Motor neuron (in vitro differentiated cells): ENCODE measurements at regions not wholly inside any gene's neighbourhood (a gene's known extent, or its start where the extent isn't known, plus 50 kb on each side); places are given as distances from the start of the nearest gene placed in this dataset.

Experiments
- ATAC-seq, 8 experiments: fragments of 200-7000 bp; cut with Tn5 transposase; replicated peaks in 6 of 8; 2 replicates each; pipeline ENCODE4 v1.8.0; 2021; ENCODE audit warnings: mild to moderate bottlenecking in 8 of 8, moderate library complexity in 8 of 8
- H3K27ac ChIP-seq, 2 donors: fragments of 250-450 bp; sonication (Bioruptor Pico); 2 replicates each; pipeline ENCODE4 v1.9.0; 2021; ENCODE audit warnings: antibody characterized with exemption in 2 of 2, mild to moderate bottlenecking in 2 of 2, moderate library complexity in 1 of 2
- H3K4me1 ChIP-seq, 2 donors: fragments of 250-450 bp; sonication (Bioruptor Pico); replicated peaks in 1 of 2; 2 replicates each; pipeline ENCODE4 v1.6.1; 2021; ENCODE audit warnings: antibody characterized with exemption in 2 of 2, mild to moderate bottlenecking in 2 of 2, moderate library complexity in 1 of 2
- H3K4me3 ChIP-seq, 5 donors: fragments of 250-450 bp; sonication (Bioruptor Pico); 2 replicates each; pipeline ENCODE4 v1.9.0; 2021; ENCODE audit warnings: antibody characterized with exemption in 5 of 5, mild to moderate bottlenecking in 5 of 5, moderate library complexity in 4 of 5
- WGBS, 10 experiments: fragments of 450-650 bp; shearing (Covaris generic); methylation state at CpG; one replicate each; pipeline ENCODE4 v1.0.0; 2022; 5-methylcytosine and 5-hydroxymethylcytosine counted together
- in situ Hi-C, 9 experiments: fragments of 400-800 bp; cut with MboI; loops; one replicate each; pipeline ENCODE4 v1.15.0; 2021; ENCODE audit warnings: low sequenced_read_pairs in 9 of 9, low pct_unique_long_range_greater_than_20kb in 2 of 9; ENCODE audit not compliant: unreplicated experiment in 9 of 9

- H3K4me3 ChIP-seq, result no peak overlapping the region
- 39 to 100% (median 87%) methylated on average over 1 to 2 of the region's 2 CpGs; no CpG with 5 or more reads in 2 of the 10 experiments for WGBS, 10 experiments
- no peak overlapping the region for H3K27ac ChIP-seq
- H3K4me1 ChIP-seq, result no peaks in the 10 kb centered on the region
- no peak for ATAC-seq
- in situ Hi-C loops, result loop anchor here in 1 of 9 experiments (25.0 kb wide), 1 partner anchor 165 kb away; no protein-coding TSS in a partner anchor
Observed at GRCh38 chr1:61627365-61627764, 97.6 kb downstream of the TM2D1 start.

- Histone ChIP-seq H3K4me1 (no peaks in the 10 kb centered on the region), H3K27ac (no peak overlapping the region), H3K4me3 (no peak overlapping the region)
- 50 to 100% (median 88%) methylated on average over 1 to 2 of the region's 2 CpGs; no CpG with 5 or more reads in 2 of the 10 experiments for WGBS, 10 experiments
- no peak for ATAC-seq
- in situ Hi-C loops, result loop anchor here in 1 of 9 experiments (25.0 kb wide), 1 partner anchor 165 kb away; no protein-coding TSS in a partner anchor
Observed at GRCh38 chr1:61626816-61627215, 98.1 kb downstream of the TM2D1 start.

- H3K27ac ChIP-seq, result no peak overlapping the region
- ATAC-seq, result no peak
- WGBS, 10 experiments, result 80 to 100% (median 89%) methylated on average over 1 to 2 of the region's 2 CpGs; no CpG with 5 or more reads in 3 of the 10 experiments
- H3K4me3 ChIP-seq, result no peak overlapping the region
- no peaks in the 10 kb centered on the region for H3K4me1 ChIP-seq
- in situ Hi-C loops, result no loop called here
Observed at GRCh38 chr1:61623852-61624251, 101.1 kb downstream of the TM2D1 start.

GRCh38 chr1:61620536-61620935 is 104.4 kb downstream of the TM2D1 start:
- ATAC-seq, result no peak
- no peak overlapping the region for H3K27ac ChIP-seq
- WGBS, 10 experiments, result 28 to 100% (median 89%) methylated on average over 1 to 5 of the region's 5 CpGs; no CpG with 5 or more reads in 1 of the 10 experiments

GRCh38 chr1:61618755-61619154 is 106.2 kb downstream of the TM2D1 start:
- WGBS, 10 experiments, result 81 to 100% (median 90%) methylated on average over 2 to 7 of the region's 7 CpGs
- Histone ChIP-seq H3K4me3 (no peak overlapping the region), H3K4me1 (no peaks in the 10 kb centered on the region), H3K27ac (no peak overlapping the region)
- no peak for ATAC-seq
- in situ Hi-C loops, result no loop called here

More at GRCh38 chr1:61620536-61620935, 104.4 kb downstream of the TM2D1 start:
- in situ Hi-C loops, result no loop called here
- Histone ChIP-seq H3K4me3 (no peak overlapping the region), H3K4me1 (no peaks in the 10 kb centered on the region)

- WGBS, 10 experiments, result 28 to 100% (median 86%) methylated on average over 1 to 2 of the region's 2 CpGs
- Histone ChIP-seq H3K4me1 (no peaks in the 10 kb centered on the region), H3K4me3 (no peak overlapping the region), H3K27ac (no peak overlapping the region)
- no peak for ATAC-seq
- in situ Hi-C loops, result no loop called here
Observed at GRCh38 chr1:61618193-61618592, 106.7 kb downstream of the TM2D1 start.

GRCh38 chr1:61616830-61617229 is 108.1 kb downstream of the TM2D1 start:
- H3K4me3 ChIP-seq, result no peak overlapping the region
- in situ Hi-C loops, result no loop called here
- 57 to 100% (median 91%) methylated on average over 1 to 3 of the region's 3 CpGs; no CpG with 5 or more reads in 3 of the 10 experiments for WGBS, 10 experiments
- no peak overlapping the region for H3K27ac ChIP-seq
- peak in 1 of 8 experiments; percentile 22 for ATAC-seq
- H3K4me1 ChIP-seq, result no peaks in the 10 kb centered on the region

GRCh38 chr1:61612602-61613001 is 112.3 kb downstream of the TM2D1 start:
- in situ Hi-C loops, result no loop called here
- Histone ChIP-seq H3K4me3 (no peak overlapping the region), H3K27ac (no peak overlapping the region), H3K4me1 (no peaks in the 10 kb centered on the region)
- no peak for ATAC-seq
- 17 to 100% (median 80%) methylated on average over 1 to 3 of the region's 3 CpGs for WGBS, 10 experiments

- ATAC-seq, result no peak
- 74 to 100% (median 92%) methylated on average over 1 to 3 of the region's 3 CpGs; no CpG with 5 or more reads in 3 of the 10 experiments for WGBS, 10 experiments
- no peak overlapping the region for H3K4me3 ChIP-seq
- H3K4me1 ChIP-seq, result peaks cover 0 to 3% of the 10 kb centered on the region in 2 donors
- in situ Hi-C loops, result no loop called here
- no peak overlapping the region for H3K27ac ChIP-seq
Observed at GRCh38 chr1:61609040-61609439, 115.9 kb downstream of the TM2D1 start.

GRCh38 chr1:61607448-61607847 is 117.5 kb downstream of the TM2D1 start:
- in situ Hi-C loops, result no loop called here
- 71 to 98% (median 87%) methylated on average over 1 to 7 of the region's 7 CpGs; no CpG with 5 or more reads in 1 of the 10 experiments for WGBS, 10 experiments
- Histone ChIP-seq H3K4me1 (peaks cover 0 to 13% of the 10 kb centered on the region in 2 donors), H3K27ac (no peak overlapping the region), H3K4me3 (no peak overlapping the region)
- no peak for ATAC-seq

- WGBS, 10 experiments, result 24 to 93% (median 83%) methylated on average over 3 to 15 of the region's 15 CpGs
- peaks cover 0 to 13% of the 10 kb centered on the region in 2 donors for H3K4me1 ChIP-seq
- peak in 2 of 8 experiments; percentile 21 to 80 for ATAC-seq
- no peak overlapping the region for H3K27ac ChIP-seq
- no peak overlapping the region for H3K4me3 ChIP-seq
- in situ Hi-C loops, result no loop called here
Observed at GRCh38 chr1:61606448-61607312, 118.3 kb downstream of the TM2D1 start.

GRCh38 chr1:61605607-61606321 is 119.2 kb downstream of the TM2D1 start:
- WGBS, 10 experiments, result 30 to 100% (median 85%) methylated on average over 2 to 4 of the region's 4 CpGs
- peak in 2 of 8 experiments; percentile 26 to 62 for ATAC-seq
- Histone ChIP-seq H3K4me1 (peaks cover 0 to 13% of the 10 kb centered on the region in 2 donors), H3K27ac (no peak overlapping the region), H3K4me3 (no peak overlapping the region)
- in situ Hi-C loops, result no loop called here

GRCh38 chr1:61604684-61605083 is 120.3 kb downstream of the TM2D1 start:
- Histone ChIP-seq H3K27ac (no peak overlapping the region), H3K4me1 (peaks cover 0 to 13% of the 10 kb centered on the region in 2 donors), H3K4me3 (no peak overlapping the region)
- WGBS, 10 experiments, result 38 to 100% (median 88%) methylated on average over 1 of the region's 1 CpG; no CpG with 5 or more reads in 2 of the 10 experiments
- ATAC-seq, result no peak
- in situ Hi-C loops, result no loop called here
